HG02885 (cell line): ENCODE measurements at regions not wholly inside any gene's neighbourhood (a gene's known extent, or its start where the extent isn't known, plus 50 kb on each side); places are given as distances from the start of the nearest gene placed in this dataset.

Source experiments
- ATAC-seq: cut with Tn5 transposase; IDR thresholded peaks from one replicate; pipeline ENCODE4 v1.9.1; 2021; ENCODE audit warnings: mild to moderate bottlenecking; ENCODE audit not compliant: unreplicated experiment, poor library complexity

GRCh38 chrX:7789200-7789599 lies 53.8 kb upstream of the VCX start:
- no peak for ATAC-seq

GRCh38 chrX:7788334-7788733 lies 54.6 kb upstream of the VCX start:
- ATAC-seq = no peak

GRCh38 chrX:7787714-7788113 lies 55.3 kb upstream of the VCX start:
- ATAC-seq = no peak

GRCh38 chrX:7784580-7784979 lies 58.4 kb upstream of the VCX start:
- ATAC-seq = no peak

GRCh38 chrX:7779644-7780043 lies 63.3 kb upstream of the VCX start:
- no peak for ATAC-seq

- ATAC-seq = no peak
These were observed 67.0 kb upstream of the VCX start for GRCh38 chrX:7775987-7776386.

- no peak for ATAC-seq
These were observed 71.1 kb upstream of the VCX start for GRCh38 chrX:7771788-7772438.

- no peak for ATAC-seq
These were observed 83.1 kb upstream of the VCX start for GRCh38 chrX:7759830-7760229.

- ATAC-seq = no peak
These were observed 96.1 kb upstream of the VCX start for GRCh38 chrX:7746856-7747255.

- ATAC-seq = no peak
These were observed 112.9 kb upstream of the VCX start for GRCh38 chrX:7730071-7730470.

GRCh38 chrX:7720519-7720918 lies 122.5 kb upstream of the VCX start:
- no peak for ATAC-seq

- no peak for ATAC-seq
These were observed 128.6 kb upstream of the VCX start for GRCh38 chrX:7714351-7714750.

- peak; percentile 55 for ATAC-seq
These were observed 131.8 kb upstream of the VCX start for GRCh38 chrX:7711167-7711566.

GRCh38 chrX:7709845-7710244 lies 133.1 kb upstream of the VCX start:
- ATAC-seq = no peak

GRCh38 chrX:7706032-7706431 lies 136.9 kb upstream of the VCX start:
- ATAC-seq = no peak

GRCh38 chrX:7704205-7704604 lies 138.8 kb upstream of the VCX start:
- no peak for ATAC-seq

GRCh38 chrX:7698248-7698647 lies 144.7 kb upstream of the VCX start:
- ATAC-seq = no peak

GRCh38 chrX:7690842-7691241 lies 152.1 kb upstream of the VCX start:
- no peak for ATAC-seq

GRCh38 chrX:7689791-7690412 lies 153.1 kb upstream of the VCX start:
- ATAC-seq = no peak

- no peak for ATAC-seq
These were observed 162.8 kb upstream of the VCX start for GRCh38 chrX:7680181-7680580.

GRCh38 chrX:7654316-7654715 lies 188.7 kb upstream of the VCX start:
- ATAC-seq = no peak

GRCh38 chrX:7647831-7648230 lies 195.1 kb upstream of the VCX start:
- no peak for ATAC-seq
